ENCODE measurements at regions not wholly inside any gene's neighbourhood (a gene's known extent, or its start where the extent isn't known, plus 50 kb on each side); places are given as distances from the start of the nearest gene placed in this dataset.

GRCh38 chr1:48106049-48106448, 108.9 kb upstream of the TRABD2B start:
- TF ChIP-seq EZH2 (IDR thresholded peaks at IDR 0.05; ENCODE audit: borderline replicate concordance, insufficient read depth, low read depth, low read length, poor library complexity, severe bottlenecking): no peak
- TF ChIP-seq CTCF (IDR thresholded peaks at IDR 0.05): no peak
